Activated CD8-positive, alpha-beta T cell treated with anti-CD3 and anti-CD28 coated beads for 36 hours (primary cell): ENCODE measurements at regions not wholly inside any gene's neighbourhood (a gene's known extent, or its start where the extent isn't known, plus 50 kb on each side); places are given as distances from the start of the nearest gene placed in this dataset.

Source experiments
- ATAC-seq: fragments of 200-7000 bp; cut with Tn5 transposase; one replicate; pipeline ENCODE4 v1.10.0; 2021; ENCODE audit warnings: mild to moderate bottlenecking, moderate library complexity
- CTCF ChIA-PET: fragments of 350-600 bp; sonication (Branson Sonifier 250); formaldehyde crosslinking; loops from one replicate; lab custom pipeline; 2021; ENCODE audit warnings: antibody characterized with exemption; lab: Charles Lee
- POLR2A ChIA-PET: fragments of 350-600 bp; sonication (Branson Sonifier 250); formaldehyde crosslinking; loops from one replicate; lab custom pipeline; 2021; ENCODE audit warnings: antibody characterized with exemption; lab: Charles Lee
- DNase-seq: peaks from one replicate; pipeline ENCODE4 v3.0.0-alpha.2; 2020
- H3K27ac Mint-ChIP-seq: one replicate; pipeline ENCODE4 v1.8.0; 2021; ENCODE audit warnings: mild to moderate bottlenecking, mixed read lengths
- H3K27me3 Mint-ChIP-seq: one replicate; pipeline ENCODE4 v1.8.0; 2021; ENCODE audit warnings: mixed read lengths
- H3K36me3 Mint-ChIP-seq: one replicate; pipeline ENCODE4 v1.8.0; 2021; ENCODE audit warnings: low read depth, mixed read lengths
- H3K4me1 Mint-ChIP-seq: one replicate; pipeline ENCODE4 v1.8.0; 2021; ENCODE audit warnings: low read depth, mixed read lengths
- H3K4me3 Mint-ChIP-seq: one replicate; pipeline ENCODE4 v1.8.0; 2021; ENCODE audit warnings: mild to moderate bottlenecking, moderate library complexity, mixed read lengths
- H3K9me3 Mint-ChIP-seq: one replicate; pipeline ENCODE4 v1.8.0; 2021; ENCODE audit warnings: mixed read lengths
- CTCF ChIP-seq: fragments of 200-600 bp; IDR thresholded peaks from one replicate; pipeline ENCODE4 v1.8.0; 2022; ENCODE audit warnings: antibody characterized with exemption, mild to moderate bottlenecking
- intact Hi-C: fragments of 100-400 bp; cut with micrococcal nuclease; formaldehyde crosslinking; loops from one replicate; pipeline ENCODE4 v1.10.0; 2022

GRCh38 chr3:178072391-178073305 is 463.6 kb upstream of the KCNMB2 start:
- ATAC-seq, result no peak
- TF ChIP-seq CTCF, result no peak
- no peak for DNase-seq
- Mint-ChIP-seq H3K36me3 (no peaks in the 10 kb centered on the region), H3K27ac (no peak overlapping the region), H3K4me1 (peaks cover 12% of the 10 kb centered on the region), H3K9me3 (no peaks in the 10 kb centered on the region), H3K4me3 (no peak overlapping the region), H3K27me3 (no peaks in the 10 kb centered on the region)
- intact Hi-C loops, result no loop called here
- CTCF ChIA-PET, result interaction anchor here (1.7 kb wide), 1 partner anchor 12 kb away, joined by 3 read pairs; no protein-coding TSS in a partner anchor
- POLR2A ChIA-PET, result no interaction called here

- CTCF ChIA-PET, result interaction anchor here (1.7 kb wide), 1 partner anchor 12 kb away, joined by 3 read pairs; no protein-coding TSS in a partner anchor
Observed at GRCh38 chr3:178073366-178073765, 462.9 kb upstream of the KCNMB2 start.

GRCh38 chr3:178075344-178075743 is 460.9 kb upstream of the KCNMB2 start:
- intact Hi-C loops, result no loop called here
- Mint-ChIP-seq H3K36me3 (no peaks in the 10 kb centered on the region), H3K4me3 (no peak overlapping the region), H3K9me3 (no peaks in the 10 kb centered on the region), H3K4me1 (peaks cover 20% of the 10 kb centered on the region), H3K27me3 (no peaks in the 10 kb centered on the region), H3K27ac (no peak overlapping the region)
- CTCF ChIA-PET, result no interaction called here
- ATAC-seq (no peak), DNase-seq (no peak)
- no peak for TF ChIP-seq CTCF
- POLR2A ChIA-PET, result no interaction called here

More at GRCh38 chr3:178073366-178073765, 462.9 kb upstream of the KCNMB2 start:
- no peak overlapping the region for H3K4me3 Mint-ChIP-seq
- POLR2A ChIA-PET, result no interaction called here
- no peak for TF ChIP-seq CTCF
- intact Hi-C loops, result no loop called here
- H3K27me3 Mint-ChIP-seq, result no peaks in the 10 kb centered on the region
- no peaks in the 10 kb centered on the region for H3K36me3 Mint-ChIP-seq
- ATAC-seq, result no peak
- H3K27ac Mint-ChIP-seq, result no peak overlapping the region
- DNase-seq, result no peak
- H3K9me3 Mint-ChIP-seq, result no peaks in the 10 kb centered on the region
- H3K4me1 Mint-ChIP-seq, result peaks cover 12% of the 10 kb centered on the region

GRCh38 chr3:178078953-178079352 is 457.3 kb upstream of the KCNMB2 start:
- H3K9me3 Mint-ChIP-seq, result no peaks in the 10 kb centered on the region
- H3K36me3 Mint-ChIP-seq, result no peaks in the 10 kb centered on the region
- ChIA-PET CTCF (interaction anchor here (1.1 kb wide), 1 partner anchor 10 kb away, joined by 3 read pairs; no protein-coding TSS in a partner anchor), POLR2A (no interaction called here)
- TF ChIP-seq CTCF, result no peak
- H3K27ac Mint-ChIP-seq, result no peak overlapping the region
- no peak for DNase-seq
- intact Hi-C loops, result no loop called here
- peaks cover 30% of the 10 kb centered on the region for H3K4me1 Mint-ChIP-seq
- no peak for ATAC-seq
- no peaks in the 10 kb centered on the region for H3K27me3 Mint-ChIP-seq
- H3K4me3 Mint-ChIP-seq, result no peak overlapping the region

GRCh38 chr3:178079966-178080365 is 456.3 kb upstream of the KCNMB2 start:
- intact Hi-C loops, result no loop called here
- Mint-ChIP-seq H3K27me3 (no peaks in the 10 kb centered on the region), H3K4me1 (peaks cover 35% of the 10 kb centered on the region), H3K4me3 (no peak overlapping the region), H3K27ac (no peak overlapping the region), H3K9me3 (no peaks in the 10 kb centered on the region), H3K36me3 (no peaks in the 10 kb centered on the region)
- CTCF ChIA-PET, result no interaction called here
- DNase-seq (peak; percentile 13), ATAC-seq (peak; percentile 64)
- POLR2A ChIA-PET, result no interaction called here
- TF ChIP-seq CTCF, result no peak
